Mesothelial cell of epicardium (in vitro differentiated cells): ENCODE measurements at regions not wholly inside any gene's neighbourhood (a gene's known extent, or its start where the extent isn't known, plus 50 kb on each side); places are given as distances from the start of the nearest gene placed in this dataset.

Source experiments
- DNase-seq, 2 experiments: peaks; one replicate each; pipeline ENCODE4 v3.0.0; 2021; ENCODE audit warnings: low spot score in 2 of 2; ENCODE audit not compliant: unreplicated experiment in 2 of 2
- H3K27ac Mint-ChIP-seq: 2 replicates; pipeline ENCODE4 v1.8.0; 2021; ENCODE audit warnings: mixed read lengths
- H3K27me3 Mint-ChIP-seq: 2 replicates; pipeline ENCODE4 v1.8.0; 2021; ENCODE audit warnings: low read depth, mixed read lengths
- H3K36me3 Mint-ChIP-seq: 2 replicates; pipeline ENCODE4 v1.8.0; 2021; ENCODE audit warnings: mixed read lengths
- H3K4me1 Mint-ChIP-seq: 2 replicates; pipeline ENCODE4 v1.8.0; 2021; ENCODE audit warnings: mixed read lengths
- H3K4me3 Mint-ChIP-seq: 2 replicates; pipeline ENCODE4 v1.8.0; 2021; ENCODE audit warnings: mild to moderate bottlenecking, moderate library complexity, mixed read lengths
- H3K9me3 Mint-ChIP-seq: 2 replicates; pipeline ENCODE4 v1.8.0; 2021; ENCODE audit warnings: mixed read lengths
- CTCF ChIP-seq: fragments of 200-600 bp; sonication (generic); IDR thresholded peaks from one replicate; pipeline ENCODE4 v1.5.0; 2021; ENCODE audit warnings: antibody characterized with exemption; ENCODE audit not compliant: unreplicated experiment

GRCh38 chr2:129462349-129462748 lies 517.1 kb upstream of the RAB6C start:
- Mint-ChIP-seq H3K27ac (no peak overlapping the region), H3K4me3 (no peak overlapping the region), H3K27me3 (peaks cover 11% of the 10 kb centered on the region), H3K36me3 (no peaks in the 10 kb centered on the region), H3K4me1 (no peaks in the 10 kb centered on the region), H3K9me3 (no peaks in the 10 kb centered on the region)
- DNase-seq = no peak
- TF ChIP-seq CTCF = no peak

- no peak for TF ChIP-seq CTCF
- H3K27me3 Mint-ChIP-seq = peaks cover 8% of the 10 kb centered on the region
- H3K4me1 Mint-ChIP-seq = no peaks in the 10 kb centered on the region
- H3K9me3 Mint-ChIP-seq = no peaks in the 10 kb centered on the region
- H3K4me3 Mint-ChIP-seq = no peak overlapping the region
- no peak overlapping the region for H3K27ac Mint-ChIP-seq
- no peak for DNase-seq
- H3K36me3 Mint-ChIP-seq = no peaks in the 10 kb centered on the region
Observed at GRCh38 chr2:129462967-129463366, 516.5 kb upstream of the RAB6C start.

DNA sequence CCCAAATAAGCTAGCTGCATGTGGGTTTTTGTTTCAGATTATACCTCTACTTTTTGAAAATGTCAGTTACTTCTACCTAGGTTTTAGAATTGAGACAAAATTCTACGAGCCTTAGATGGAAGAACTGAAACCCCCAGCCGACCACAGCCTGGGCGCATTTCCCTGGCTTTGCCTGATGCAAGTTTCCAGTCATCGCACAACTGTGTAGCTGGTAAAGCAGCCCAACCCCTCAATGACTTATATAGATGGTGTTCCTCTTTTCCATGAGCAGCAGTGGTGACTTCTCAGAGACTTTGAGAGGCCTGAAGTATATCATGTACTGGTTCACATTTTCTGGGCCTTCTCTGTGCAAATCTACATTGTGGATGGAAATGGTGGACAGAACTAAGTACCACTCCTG lies 515.4 kb upstream of the RAB6C start:
- H3K4me3 Mint-ChIP-seq = no peak overlapping the region
- no peak for TF ChIP-seq CTCF
- peaks cover 13% of the 10 kb centered on the region for H3K27me3 Mint-ChIP-seq
- no peak for DNase-seq
- H3K36me3 Mint-ChIP-seq = no peaks in the 10 kb centered on the region
- no peaks in the 10 kb centered on the region for H3K9me3 Mint-ChIP-seq
- H3K4me1 Mint-ChIP-seq = no peaks in the 10 kb centered on the region
- no peak overlapping the region for H3K27ac Mint-ChIP-seq

DNA sequence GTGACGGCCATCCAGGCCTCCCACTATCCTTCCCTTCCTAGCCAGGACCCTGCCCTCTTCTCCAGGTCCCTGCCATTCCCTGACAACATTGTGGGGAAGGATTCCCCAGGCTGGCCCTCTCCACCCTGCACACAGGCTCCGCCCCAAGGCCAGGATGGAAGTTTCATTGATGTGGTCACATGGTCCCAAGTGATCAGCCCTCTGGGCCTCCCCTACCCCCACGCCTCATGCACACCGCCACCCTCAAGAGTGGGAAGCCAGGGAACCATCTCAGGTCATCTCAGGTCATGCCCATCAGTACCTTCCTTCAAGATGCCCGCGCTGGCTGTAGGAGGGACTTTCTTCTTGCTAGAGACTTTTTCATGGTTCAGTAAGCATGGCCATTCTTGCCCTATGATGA lies 514.8 kb upstream of the RAB6C start:
- H3K27me3 Mint-ChIP-seq = peaks cover 15% of the 10 kb centered on the region
- H3K36me3 Mint-ChIP-seq = no peaks in the 10 kb centered on the region
- no peak for DNase-seq
- TF ChIP-seq CTCF = no peak
- no peak overlapping the region for H3K4me3 Mint-ChIP-seq
- H3K9me3 Mint-ChIP-seq = no peaks in the 10 kb centered on the region
- no peaks in the 10 kb centered on the region for H3K4me1 Mint-ChIP-seq
- H3K27ac Mint-ChIP-seq = no peak overlapping the region

- Mint-ChIP-seq H3K9me3 (no peaks in the 10 kb centered on the region), H3K4me3 (no peak overlapping the region), H3K27ac (no peak overlapping the region), H3K36me3 (no peaks in the 10 kb centered on the region), H3K27me3 (peaks cover 15% of the 10 kb centered on the region), H3K4me1 (no peaks in the 10 kb centered on the region)
- DNase-seq = no peak
- TF ChIP-seq CTCF = no peak
Observed at GRCh38 chr2:129465045-129465444, 514.4 kb upstream of the RAB6C start.

- peaks cover 15% of the 10 kb centered on the region for H3K27me3 Mint-ChIP-seq
- H3K4me1 Mint-ChIP-seq = no peaks in the 10 kb centered on the region
- no peaks in the 10 kb centered on the region for H3K36me3 Mint-ChIP-seq
- no peak for TF ChIP-seq CTCF
- H3K27ac Mint-ChIP-seq = no peak overlapping the region
- no peak for DNase-seq
- no peaks in the 10 kb centered on the region for H3K9me3 Mint-ChIP-seq
- no peak overlapping the region for H3K4me3 Mint-ChIP-seq
Observed at GRCh38 chr2:129466389-129466788, 513.1 kb upstream of the RAB6C start.
